GM12878 (cell line): ENCODE measurements at regions not wholly inside any gene's neighbourhood (a gene's known extent, or its start where the extent isn't known, plus 50 kb on each side); places are given as distances from the start of the nearest gene placed in this dataset.

Source experiments
- ATAC-seq: fragments of 200-7000 bp; cut with Tn5 transposase; 3 replicates; pipeline ENCODE4 v1.9.1; 2020; ENCODE audit warnings: mild to moderate bottlenecking, moderate library complexity
- BruUV-seq: library from RNA; stranded (reverse); fragments of 400-500 nt; replicated peaks from 2 replicates; lab custom pipeline; 2021; lab: Mats Ljungman, UMichigan
- CTCF ChIA-PET: fragments of 300-600 bp; sonication (Branson Sonifier 250); formaldehyde crosslinking; extraction: SDS; loops from one replicate; lab custom pipeline; 2021; ENCODE audit warnings: inconsistent platforms; lab: Yijun Ruan, JAX
- POLR2A ChIA-PET: fragments of 350-600 bp; formaldehyde crosslinking; extraction: SDS; loops from one replicate; lab custom pipeline; 2021; ENCODE audit warnings: inconsistent platforms; lab: Charles Lee
- RAD21 ChIA-PET: fragments of 300-600 bp; sonication (Branson Sonifier 250); formaldehyde crosslinking; loops from one replicate; lab custom pipeline; 2023; ENCODE audit warnings: antibody characterized with exemption; ENCODE audit not compliant: unreplicated experiment; lab: Charles Lee
- SMC1A ChIA-PET: fragments of 300-600 bp; sonication (Branson Sonifier 250); formaldehyde crosslinking; loops from one replicate; lab custom pipeline; 2023; ENCODE audit not compliant: unreplicated experiment, uncharacterized antibody; lab: Charles Lee
- DNase-seq: peaks from one replicate; pipeline ENCODE4 v3.0.0-alpha.2; 2011; ENCODE audit warnings: low read depth, low spot score
- FAIRE-seq: peaks from 3 replicates; lab custom pipeline; 2011; peaks lifted over from hg19 to GRCh38; lab: Jason Lieb, UNC
- H2AFZ ChIP-seq: 2 replicates; pipeline ENCODE4 v1.6.0; 2011; ENCODE audit warnings: low read depth, low read length, control low read depth; ENCODE audit not compliant: control insufficient read depth
- H3K27ac ChIP-seq: 2 replicates; pipeline ENCODE4 v1.5.1; 2011; ENCODE audit warnings: control low read depth; ENCODE audit not compliant: control insufficient read depth, insufficient read depth
- H3K27me3 ChIP-seq, 2 experiments: replicated peaks in 1 of 2; 2 replicates each; pipeline versions ENCODE4 v1.6.0 to v1.6.1; 2011; ENCODE audit warnings: low read length in 1 of 2; ENCODE audit not compliant: control insufficient read depth in 2 of 2, insufficient read depth in 2 of 2
- H3K36me3 ChIP-seq, 2 experiments: 2 replicates each; pipeline ENCODE4 v1.5.1; 2011; ENCODE audit warnings: low read length in 1 of 2; ENCODE audit not compliant: control insufficient read depth in 2 of 2, insufficient read depth in 2 of 2
- H3K4me1 ChIP-seq: 2 replicates; pipeline ENCODE4 v1.6.1; 2011; ENCODE audit warnings: mild to moderate bottlenecking, low read length, moderate library complexity, mixed read lengths; ENCODE audit not compliant: control insufficient read depth, insufficient read depth
- H3K4me2 ChIP-seq: 2 replicates; pipeline ENCODE4 v1.6.0; 2011; ENCODE audit warnings: control low read depth; ENCODE audit not compliant: control insufficient read depth, insufficient read depth
- H3K4me3 ChIP-seq: fragments of 200-600 bp; sonication (generic); 2 replicates; pipeline ENCODE4 v1.5.1; 2016
- H3K79me2 ChIP-seq: 2 replicates; pipeline ENCODE4 v1.6.0; 2011; ENCODE audit warnings: low read length; ENCODE audit not compliant: control insufficient read depth, insufficient read depth
- H3K9ac ChIP-seq: 2 replicates; pipeline ENCODE4 v1.8.0; 2011; ENCODE audit warnings: low read length, control low read depth, mixed read lengths; ENCODE audit not compliant: control insufficient read depth, insufficient read depth
- H3K9me3 ChIP-seq: replicated peaks from 3 replicates; pipeline ENCODE4 v1.5.1; 2011; ENCODE audit warnings: mild to moderate bottlenecking, low read length; ENCODE audit not compliant: control insufficient read depth, insufficient read depth
- H4K20me1 ChIP-seq: 2 replicates; pipeline ENCODE4 v1.6.0; 2011; ENCODE audit not compliant: control insufficient read depth, insufficient read depth
- HDGF ChIP-seq: fragments of 450-650 bp; IDR thresholded peaks from 2 replicates; pipeline ENCODE4 v1.6.1; 2016; ENCODE audit warnings: antibody characterized with exemption
- IKZF2 ChIP-seq, 2 experiments: fragments of 450-650 bp; IDR thresholded peaks; 2 replicates each; pipeline ENCODE4 v1.6.1; 2017; ENCODE audit warnings: mild to moderate bottlenecking in 2 of 2, moderate library complexity in 2 of 2
- MEF2A ChIP-seq: IDR thresholded peaks from 2 replicates; pipeline ENCODE4 v1.6.1; 2011; ENCODE audit warnings: low read depth, mild to moderate bottlenecking, low read length, moderate library complexity; ENCODE audit not compliant: insufficient read depth
- NBN ChIP-seq: fragments of 450-650 bp; IDR thresholded peaks from 2 replicates; pipeline ENCODE4 v1.6.1; 2016
- NR2C2 ChIP-seq: IDR thresholded peaks from 2 replicates; pipeline ENCODE4 v1.6.1; 2011; ENCODE audit warnings: borderline replicate concordance, low read depth; ENCODE audit not compliant: control insufficient read depth, insufficient read length
- RBBP5 ChIP-seq: fragments of 200-600 bp; sonication (generic); conservative IDR thresholded peaks from 2 replicates; pipeline ENCODE4 v1.6.1; 2016
- RELA ChIP-seq: fragments of 450-650 bp; IDR thresholded peaks from 2 replicates; pipeline ENCODE4 v1.8.0; 2014; ENCODE audit warnings: borderline replicate concordance; ENCODE audit not compliant: partially characterized antibody
- STAT1 ChIP-seq: fragments of 450-650 bp; conservative IDR thresholded peaks from 2 replicates; pipeline ENCODE4 v1.6.1; 2014; ENCODE audit warnings: antibody characterized with exemption, mild to moderate bottlenecking
- YBX1 ChIP-seq: fragments of 450-650 bp; IDR thresholded peaks from 2 replicates; pipeline ENCODE4 v1.6.1; 2016; ENCODE audit warnings: antibody characterized with exemption
- in situ Hi-C: fragments of 300-500 bp; cut with MboI; formaldehyde crosslinking; loops from 9 replicates; pipeline ENCODE4 v1.14.3; 2018; ENCODE audit warnings: mixed read lengths
- intact Hi-C: fragments of 100-400 bp; cut with micrococcal nuclease; formaldehyde crosslinking; loops from one replicate; pipeline ENCODE4 v1.14.2; 2022; ENCODE audit not compliant: unreplicated experiment
- TF ChIP-seq, protein P1 (sequence below): fragments of 450-650 bp; conservative IDR thresholded peaks from 2 replicates; pipeline ENCODE4 v1.6.1; 2017; ENCODE audit warnings: mild to moderate bottlenecking, moderate library complexity
- TF ChIP-seq, protein P2 (sequence below): IDR thresholded peaks from 2 replicates; pipeline ENCODE4 v1.6.1; 2011; ENCODE audit warnings: borderline replicate concordance, low read depth, mild to moderate bottlenecking, moderate library complexity, low read length; ENCODE audit not compliant: insufficient read depth, poor library complexity, severe bottlenecking
- TF ChIP-seq, protein P3 (sequence below): IDR thresholded peaks from 2 replicates; pipeline ENCODE4 v1.6.1; 2011; ENCODE audit warnings: low read depth, low read length, improper control_type of control experiment, borderline replicate concordance
- TF ChIP-seq, protein P4 (sequence below): fragments of 450-650 bp; IDR thresholded peaks from 2 replicates; pipeline ENCODE4 v1.6.1; 2016; ENCODE audit warnings: mild to moderate bottlenecking
- TF ChIP-seq, protein P5 (sequence below): fragments of 450-650 bp; IDR thresholded peaks from 2 replicates; pipeline ENCODE4 v1.6.1; 2017; ENCODE audit warnings: mild to moderate bottlenecking, moderate library complexity

DNA sequence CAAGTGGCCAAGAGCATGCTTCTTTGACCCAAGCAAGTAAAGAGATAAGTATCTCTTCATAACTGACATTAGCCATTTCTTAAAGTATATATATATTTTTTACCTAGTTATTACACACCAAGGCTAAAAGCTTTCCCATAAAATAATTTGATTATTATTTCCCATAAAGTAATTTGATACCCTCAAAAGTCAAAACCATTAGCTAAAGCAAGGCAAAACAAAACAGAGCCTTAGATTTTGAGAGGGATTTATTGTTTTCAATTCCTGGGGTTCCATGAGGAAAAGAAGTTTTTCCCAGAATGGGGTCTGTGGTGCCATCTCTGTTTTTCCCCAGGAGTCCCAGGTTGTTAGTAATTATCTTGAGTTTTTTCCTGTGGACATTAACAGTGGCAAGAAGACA is 125.5 kb upstream of the NUDT4 start (continued):
- TF ChIP-seq IKZF2 (IDR thresholded peaks at IDR 0.05) (no peak), YBX1 (no peak), STAT1 (no peak)
- TF ChIP-seq, protein P1, sequence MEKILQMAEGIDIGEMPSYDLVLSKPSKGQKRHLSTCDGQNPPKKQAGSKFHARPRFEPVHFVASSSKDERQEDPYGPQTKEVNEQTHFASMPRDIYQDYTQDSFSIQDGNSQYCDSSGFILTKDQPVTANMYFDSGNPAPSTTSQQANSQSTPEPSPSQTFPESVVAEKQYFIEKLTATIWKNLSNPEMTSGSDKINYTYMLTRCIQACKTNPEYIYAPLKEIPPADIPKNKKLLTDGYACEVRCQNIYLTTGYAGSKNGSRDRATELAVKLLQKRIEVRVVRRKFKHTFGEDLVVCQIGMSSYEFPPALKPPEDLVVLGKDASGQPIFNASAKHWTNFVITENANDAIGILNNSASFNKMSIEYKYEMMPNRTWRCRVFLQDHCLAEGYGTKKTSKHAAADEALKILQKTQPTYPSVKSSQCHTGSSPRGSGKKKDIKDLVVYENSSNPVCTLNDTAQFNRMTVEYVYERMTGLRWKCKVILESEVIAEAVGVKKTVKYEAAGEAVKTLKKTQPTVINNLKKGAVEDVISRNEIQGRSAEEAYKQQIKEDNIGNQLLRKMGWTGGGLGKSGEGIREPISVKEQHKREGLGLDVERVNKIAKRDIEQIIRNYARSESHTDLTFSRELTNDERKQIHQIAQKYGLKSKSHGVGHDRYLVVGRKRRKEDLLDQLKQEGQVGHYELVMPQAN: no peak
- TF ChIP-seq, protein P2, sequence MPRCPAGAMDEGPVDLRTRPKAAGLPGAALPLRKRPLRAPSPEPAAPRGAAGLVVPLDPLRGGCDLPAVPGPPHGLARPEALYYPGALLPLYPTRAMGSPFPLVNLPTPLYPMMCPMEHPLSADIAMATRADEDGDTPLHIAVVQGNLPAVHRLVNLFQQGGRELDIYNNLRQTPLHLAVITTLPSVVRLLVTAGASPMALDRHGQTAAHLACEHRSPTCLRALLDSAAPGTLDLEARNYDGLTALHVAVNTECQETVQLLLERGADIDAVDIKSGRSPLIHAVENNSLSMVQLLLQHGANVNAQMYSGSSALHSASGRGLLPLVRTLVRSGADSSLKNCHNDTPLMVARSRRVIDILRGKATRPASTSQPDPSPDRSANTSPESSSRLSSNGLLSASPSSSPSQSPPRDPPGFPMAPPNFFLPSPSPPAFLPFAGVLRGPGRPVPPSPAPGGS: no peak
- TF ChIP-seq, protein P3, sequence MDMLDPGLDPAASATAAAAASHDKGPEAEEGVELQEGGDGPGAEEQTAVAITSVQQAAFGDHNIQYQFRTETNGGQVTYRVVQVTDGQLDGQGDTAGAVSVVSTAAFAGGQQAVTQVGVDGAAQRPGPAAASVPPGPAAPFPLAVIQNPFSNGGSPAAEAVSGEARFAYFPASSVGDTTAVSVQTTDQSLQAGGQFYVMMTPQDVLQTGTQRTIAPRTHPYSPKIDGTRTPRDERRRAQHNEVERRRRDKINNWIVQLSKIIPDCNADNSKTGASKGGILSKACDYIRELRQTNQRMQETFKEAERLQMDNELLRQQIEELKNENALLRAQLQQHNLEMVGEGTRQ: no peak

DNA sequence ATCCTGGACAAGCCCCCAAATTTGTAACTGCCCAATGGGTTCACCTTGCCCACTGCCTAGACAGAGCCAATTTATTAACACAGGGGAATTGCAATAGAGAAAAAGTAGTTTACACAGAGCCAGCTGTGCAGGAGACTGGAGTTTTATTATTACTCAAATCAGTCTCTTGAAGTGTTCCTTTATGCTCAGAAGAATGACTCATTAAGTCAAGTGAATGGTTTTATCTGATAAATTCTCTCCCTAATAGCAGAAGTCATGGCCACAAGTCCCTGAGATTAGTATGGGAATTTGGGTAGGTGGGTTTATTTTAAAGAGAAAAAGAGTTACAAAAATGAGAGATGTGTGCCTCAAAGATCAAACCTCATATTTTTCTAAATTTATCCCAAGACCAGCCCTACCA is 122.8 kb upstream of the NUDT4 start:
- peaks cover 12% of the 10 kb centered on the region; the same call in 2 of the 3 replicates for H3K9me3 ChIP-seq
- no peaks in the 10 kb centered on the region for H4K20me1 ChIP-seq
- ChIA-PET RAD21 (no interaction called here), CTCF (interaction anchor here (0.9 kb wide), 2 partner anchors 15 to 267 kb away, joined by 4 read pairs; no protein-coding TSS in a partner anchor), POLR2A (no interaction called here), SMC1A (interaction anchor here (0.6 to 3.4 kb wide), 3 partner anchors 42 to 280 kb away, joined by 3 to 12 read pairs (median 5); no protein-coding TSS in a partner anchor)
- DNase-seq (no peak), ATAC-seq (no peak), FAIRE-seq (no peak)
- H3K79me2 ChIP-seq: no peaks in the 10 kb centered on the region
- in situ Hi-C loops (no loop called here), intact Hi-C loops (no loop called here)
- H3K27ac ChIP-seq: no peak overlapping the region
- no peak overlapping the region for H3K9ac ChIP-seq
- no peaks in the 10 kb centered on the region for H3K27me3 ChIP-seq
- no peak overlapping the region for H3K4me2 ChIP-seq
- BruUV-seq: no TSS peak
- H3K36me3 ChIP-seq: no peaks in the 10 kb centered on the region
- H3K4me1 ChIP-seq: no peaks in the 10 kb centered on the region; the same call in 1 of the 2 replicates
- H2AFZ ChIP-seq: no peak overlapping the region
- H3K4me3 ChIP-seq: no peak overlapping the region
- TF ChIP-seq HDGF (no peak), NBN (no peak), NR2C2 (no peak), RBBP5 (no peak), MEF2A (no peak), RELA (no peak)
- TF ChIP-seq, protein P4, sequence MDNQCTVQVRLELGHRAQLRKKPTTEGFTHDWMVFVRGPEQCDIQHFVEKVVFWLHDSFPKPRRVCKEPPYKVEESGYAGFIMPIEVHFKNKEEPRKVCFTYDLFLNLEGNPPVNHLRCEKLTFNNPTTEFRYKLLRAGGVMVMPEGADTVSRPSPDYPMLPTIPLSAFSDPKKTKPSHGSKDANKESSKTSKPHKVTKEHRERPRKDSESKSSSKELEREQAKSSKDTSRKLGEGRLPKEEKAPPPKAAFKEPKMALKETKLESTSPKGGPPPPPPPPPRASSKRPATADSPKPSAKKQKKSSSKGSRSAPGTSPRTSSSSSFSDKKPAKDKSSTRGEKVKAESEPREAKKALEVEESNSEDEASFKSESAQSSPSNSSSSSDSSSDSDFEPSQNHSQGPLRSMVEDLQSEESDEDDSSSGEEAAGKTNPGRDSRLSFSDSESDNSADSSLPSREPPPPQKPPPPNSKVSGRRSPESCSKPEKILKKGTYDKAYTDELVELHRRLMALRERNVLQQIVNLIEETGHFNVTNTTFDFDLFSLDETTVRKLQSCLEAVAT: no peak
- TF ChIP-seq, protein P5, sequence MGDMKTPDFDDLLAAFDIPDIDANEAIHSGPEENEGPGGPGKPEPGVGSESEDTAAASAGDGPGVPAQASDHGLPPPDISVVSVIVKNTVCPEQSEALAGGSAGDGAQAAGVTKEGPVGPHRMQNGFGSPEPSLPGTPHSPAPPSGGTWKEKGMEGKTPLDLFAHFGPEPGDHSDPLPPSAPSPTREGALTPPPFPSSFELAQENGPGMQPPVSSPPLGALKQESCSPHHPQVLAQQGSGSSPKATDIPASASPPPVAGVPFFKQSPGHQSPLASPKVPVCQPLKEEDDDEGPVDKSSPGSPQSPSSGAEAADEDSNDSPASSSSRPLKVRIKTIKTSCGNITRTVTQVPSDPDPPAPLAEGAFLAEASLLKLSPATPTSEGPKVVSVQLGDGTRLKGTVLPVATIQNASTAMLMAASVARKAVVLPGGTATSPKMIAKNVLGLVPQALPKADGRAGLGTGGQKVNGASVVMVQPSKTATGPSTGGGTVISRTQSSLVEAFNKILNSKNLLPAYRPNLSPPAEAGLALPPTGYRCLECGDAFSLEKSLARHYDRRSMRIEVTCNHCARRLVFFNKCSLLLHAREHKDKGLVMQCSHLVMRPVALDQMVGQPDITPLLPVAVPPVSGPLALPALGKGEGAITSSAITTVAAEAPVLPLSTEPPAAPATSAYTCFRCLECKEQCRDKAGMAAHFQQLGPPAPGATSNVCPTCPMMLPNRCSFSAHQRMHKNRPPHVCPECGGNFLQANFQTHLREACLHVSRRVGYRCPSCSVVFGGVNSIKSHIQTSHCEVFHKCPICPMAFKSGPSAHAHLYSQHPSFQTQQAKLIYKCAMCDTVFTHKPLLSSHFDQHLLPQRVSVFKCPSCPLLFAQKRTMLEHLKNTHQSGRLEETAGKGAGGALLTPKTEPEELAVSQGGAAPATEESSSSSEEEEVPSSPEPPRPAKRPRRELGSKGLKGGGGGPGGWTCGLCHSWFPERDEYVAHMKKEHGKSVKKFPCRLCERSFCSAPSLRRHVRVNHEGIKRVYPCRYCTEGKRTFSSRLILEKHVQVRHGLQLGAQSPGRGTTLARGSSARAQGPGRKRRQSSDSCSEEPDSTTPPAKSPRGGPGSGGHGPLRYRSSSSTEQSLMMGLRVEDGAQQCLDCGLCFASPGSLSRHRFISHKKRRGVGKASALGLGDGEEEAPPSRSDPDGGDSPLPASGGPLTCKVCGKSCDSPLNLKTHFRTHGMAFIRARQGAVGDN: no peak
